Natural killer cell treated with Interleukin-12 subunit alpha and Interleukin-12 subunit beta and Interleukin-15 and Interleukin-18, amount 100 ng/mL, for 72 hours (primary cell): ENCODE measurements at regions not wholly inside any gene's neighbourhood (a gene's known extent, or its start where the extent isn't known, plus 50 kb on each side); places are given as distances from the start of the nearest gene placed in this dataset.
"Not testable (repeated sequence)": the region's sequence is repeated elsewhere in the genome, so short reads cannot be mapped to it uniquely, and the experiment has no call there.

Experiments
- ATAC-seq, 2 donors: fragments of 150-1000 bp; cut with Tn5 transposase in 1 of 2; sonication (Bioruptor Pico), chemical (Tn5 transposase) in 1 of 2; 2 replicates each; pipeline ENCODE4 v1.10.0; 2021
- DNase-seq: peaks from one replicate; pipeline ENCODE4 v3.0.0; 2022; ENCODE audit warnings: low spot score
- H3K27ac Mint-ChIP-seq, 2 donors: 1 replicate in 1 of 2; 2 replicates in 1 of 2; pipeline ENCODE4 v1.8.0; 2022; ENCODE audit warnings: mixed read lengths in 2 of 2, mild to moderate bottlenecking in 1 of 2, moderate library complexity in 1 of 2
- H3K27me3 Mint-ChIP-seq, 2 donors: 1 replicate in 1 of 2; 2 replicates in 1 of 2; pipeline ENCODE4 v1.8.0; 2022; ENCODE audit warnings: mixed read lengths in 2 of 2
- H3K36me3 Mint-ChIP-seq: one replicate; pipeline ENCODE4 v1.8.0; 2022; ENCODE audit warnings: mixed read lengths
- H3K4me1 Mint-ChIP-seq, 2 donors: 1 replicate in 1 of 2; 2 replicates in 1 of 2; pipeline ENCODE4 v1.8.0; 2022; ENCODE audit warnings: low read depth in 2 of 2, mixed read lengths in 2 of 2, mild to moderate bottlenecking in 1 of 2
- H3K4me3 Mint-ChIP-seq: one replicate; pipeline ENCODE4 v1.8.0; 2022; ENCODE audit warnings: mixed read lengths
- H3K9me3 Mint-ChIP-seq: 2 replicates; pipeline ENCODE4 v1.8.0; 2022; ENCODE audit warnings: mixed read lengths

GRCh38 chr4:128649575-128650205 lies 159.8 kb upstream of the JADE1 start:
- Mint-ChIP-seq H3K36me3 (peaks cover 6% of the 10 kb centered on the region), H3K9me3 (no peaks in the 10 kb centered on the region), H3K27me3 (peaks cover 5 to 7% of the 10 kb centered on the region in 2 donors), H3K27ac (no peak overlapping the region), H3K4me1 (no peaks in the 10 kb centered on the region), H3K4me3 (no peak overlapping the region)
- DNase-seq (no peak), ATAC-seq (no peak)

GRCh38 chr4:128649161-128649560 lies 160.3 kb upstream of the JADE1 start:
- Mint-ChIP-seq H3K27ac (no peak overlapping the region), H3K4me1 (no peaks in the 10 kb centered on the region), H3K36me3 (peaks cover 6% of the 10 kb centered on the region), H3K4me3 (no peak overlapping the region), H3K9me3 (no peaks in the 10 kb centered on the region), H3K27me3 (peaks cover 5 to 7% of the 10 kb centered on the region in 2 donors)
- ATAC-seq (no peak), DNase-seq (no peak)

GRCh38 chr4:128648021-128648420 lies 161.5 kb upstream of the JADE1 start:
- Mint-ChIP-seq H3K27ac (no peak overlapping the region), H3K4me1 (no peaks in the 10 kb centered on the region), H3K9me3 (no peaks in the 10 kb centered on the region), H3K4me3 (no peak overlapping the region), H3K27me3 (peaks cover 0 to 5% of the 10 kb centered on the region in 2 donors), H3K36me3 (no peaks in the 10 kb centered on the region)
- ATAC-seq, result no peak
- DNase-seq, result no peak

GRCh38 chr4:128646893-128647292 lies 162.6 kb upstream of the JADE1 start:
- not testable (repeated sequence) for H3K27ac Mint-ChIP-seq, DNase-seq, ATAC-seq, H3K27me3 Mint-ChIP-seq, H3K36me3 Mint-ChIP-seq, H3K9me3 Mint-ChIP-seq, H3K4me1 Mint-ChIP-seq, H3K4me3 Mint-ChIP-seq

GRCh38 chr4:128644693-128645654 lies 164.5 kb upstream of the JADE1 start:
- not testable (repeated sequence) for H3K4me3 Mint-ChIP-seq, H3K27me3 Mint-ChIP-seq, H3K9me3 Mint-ChIP-seq, H3K4me1 Mint-ChIP-seq, H3K36me3 Mint-ChIP-seq, ATAC-seq, DNase-seq, H3K27ac Mint-ChIP-seq

GRCh38 chr4:128644107-128644506 lies 165.4 kb upstream of the JADE1 start:
- not testable (repeated sequence) for DNase-seq, H3K27ac Mint-ChIP-seq, ATAC-seq, H3K27me3 Mint-ChIP-seq, H3K9me3 Mint-ChIP-seq, H3K4me1 Mint-ChIP-seq, H3K36me3 Mint-ChIP-seq, H3K4me3 Mint-ChIP-seq

- H3K27me3 Mint-ChIP-seq, DNase-seq, H3K36me3 Mint-ChIP-seq, H3K4me3 Mint-ChIP-seq, H3K4me1 Mint-ChIP-seq, ATAC-seq, H3K27ac Mint-ChIP-seq, H3K9me3 Mint-ChIP-seq: not testable (repeated sequence)
Observed at GRCh38 chr4:128641566-128641965, 167.9 kb upstream of the JADE1 start.

- H3K9me3 Mint-ChIP-seq, result no peaks in the 10 kb centered on the region
- peaks cover 3 to 10% of the 10 kb centered on the region in 2 donors for H3K27me3 Mint-ChIP-seq
- H3K36me3 Mint-ChIP-seq, result peaks cover 4% of the 10 kb centered on the region
- no peak overlapping the region for H3K27ac Mint-ChIP-seq
- H3K4me3 Mint-ChIP-seq, result no peak overlapping the region
- no peak for ATAC-seq
- no peaks in the 10 kb centered on the region for H3K4me1 Mint-ChIP-seq
- DNase-seq, result no peak
Observed at GRCh38 chr4:128639541-128640270, 169.8 kb upstream of the JADE1 start.

- no peaks in the 10 kb centered on the region for H3K9me3 Mint-ChIP-seq
- H3K36me3 Mint-ChIP-seq, result peaks cover 4% of the 10 kb centered on the region
- no peak for ATAC-seq
- DNase-seq, result no peak
- H3K27me3 Mint-ChIP-seq, result peaks cover 3 to 10% of the 10 kb centered on the region in 2 donors
- no peak overlapping the region for H3K4me3 Mint-ChIP-seq
- peaks cover 0 to 7% of the 10 kb centered on the region in 2 donors for H3K4me1 Mint-ChIP-seq
- no peak overlapping the region for H3K27ac Mint-ChIP-seq
Observed at GRCh38 chr4:128636906-128637305, 172.6 kb upstream of the JADE1 start.

- no peak overlapping the region for H3K27ac Mint-ChIP-seq
- peaks cover 0 to 8% of the 10 kb centered on the region in 2 donors for H3K4me1 Mint-ChIP-seq
- H3K36me3 Mint-ChIP-seq, result peaks cover 4% of the 10 kb centered on the region
- peaks cover 3 to 10% of the 10 kb centered on the region in 2 donors for H3K27me3 Mint-ChIP-seq
- no peak overlapping the region for H3K4me3 Mint-ChIP-seq
- no peaks in the 10 kb centered on the region for H3K9me3 Mint-ChIP-seq
- no peak for ATAC-seq
- no peak for DNase-seq
Observed at GRCh38 chr4:128635955-128636560, 173.4 kb upstream of the JADE1 start.

GRCh38 chr4:128635141-128635954 lies 174.2 kb upstream of the JADE1 start:
- DNase-seq (no peak), ATAC-seq (no peak)
- Mint-ChIP-seq H3K9me3 (no peaks in the 10 kb centered on the region), H3K36me3 (peaks cover 4% of the 10 kb centered on the region), H3K27me3 (peaks cover 3 to 5% of the 10 kb centered on the region in 2 donors), H3K27ac (no peak overlapping the region), H3K4me1 (peaks cover 0 to 10% of the 10 kb centered on the region in 2 donors), H3K4me3 (no peak overlapping the region)

GRCh38 chr4:128633067-128633466 lies 176.4 kb upstream of the JADE1 start:
- H3K4me3 Mint-ChIP-seq, result no peak overlapping the region
- peaks cover 4% of the 10 kb centered on the region for H3K36me3 Mint-ChIP-seq
- H3K27ac Mint-ChIP-seq, result peak overlapping the region in 1 of 2 donors; percentile 25
- ATAC-seq (no peak), DNase-seq (no peak)
- peaks cover 0 to 10% of the 10 kb centered on the region in 2 donors for H3K4me1 Mint-ChIP-seq
- peaks cover 3 to 10% of the 10 kb centered on the region in 2 donors for H3K27me3 Mint-ChIP-seq
- no peaks in the 10 kb centered on the region for H3K9me3 Mint-ChIP-seq

- peaks cover 0 to 10% of the 10 kb centered on the region in 2 donors for H3K4me1 Mint-ChIP-seq
- H3K27me3 Mint-ChIP-seq, result peaks cover 5 to 15% of the 10 kb centered on the region in 2 donors
- H3K36me3 Mint-ChIP-seq, result peaks cover 4% of the 10 kb centered on the region
- no peaks in the 10 kb centered on the region for H3K9me3 Mint-ChIP-seq
- no peak overlapping the region for H3K27ac Mint-ChIP-seq
- H3K4me3 Mint-ChIP-seq, result no peak overlapping the region
- no peak for ATAC-seq
- no peak for DNase-seq
Observed at GRCh38 chr4:128630871-128631270, 178.6 kb upstream of the JADE1 start.
